NCI-H345 (cell line): ENCODE measurements at regions not wholly inside any gene's neighbourhood (a gene's known extent, or its start where the extent isn't known, plus 50 kb on each side); places are given as distances from the start of the nearest gene placed in this dataset.
A peak's percentile ranks its signal among the peaks of the same experiment; 100 is the strongest.
"Not testable (repeated sequence)": the region's sequence is repeated elsewhere in the genome, so short reads cannot be mapped to it uniquely, and the experiment has no call there.

ENCODE experiments used
- DNase-seq: peaks from one replicate; lab custom pipeline; 2025; lab: John Stamatoyannopoulos, UW

DNA sequence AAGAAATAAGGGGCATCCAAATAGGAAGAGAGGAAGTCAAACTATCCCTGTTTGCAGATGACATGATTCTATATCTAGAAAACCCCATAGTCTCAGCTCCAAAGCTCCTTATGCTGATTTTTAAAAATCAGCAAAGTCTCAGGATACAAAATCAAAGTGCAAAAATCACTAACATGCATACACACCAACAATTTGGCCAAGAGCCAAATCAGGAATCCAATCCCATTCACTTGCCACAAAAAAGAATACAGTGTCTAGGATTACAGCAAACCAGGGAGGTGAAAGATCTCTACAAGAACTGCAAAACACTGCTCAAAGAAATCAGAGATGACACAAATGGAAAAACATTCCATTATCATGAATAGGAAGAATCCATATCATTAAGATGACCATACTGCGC, 155.8 kb upstream of the ARHGAP42 start:
- not testable (repeated sequence) for DNase-seq

DNA sequence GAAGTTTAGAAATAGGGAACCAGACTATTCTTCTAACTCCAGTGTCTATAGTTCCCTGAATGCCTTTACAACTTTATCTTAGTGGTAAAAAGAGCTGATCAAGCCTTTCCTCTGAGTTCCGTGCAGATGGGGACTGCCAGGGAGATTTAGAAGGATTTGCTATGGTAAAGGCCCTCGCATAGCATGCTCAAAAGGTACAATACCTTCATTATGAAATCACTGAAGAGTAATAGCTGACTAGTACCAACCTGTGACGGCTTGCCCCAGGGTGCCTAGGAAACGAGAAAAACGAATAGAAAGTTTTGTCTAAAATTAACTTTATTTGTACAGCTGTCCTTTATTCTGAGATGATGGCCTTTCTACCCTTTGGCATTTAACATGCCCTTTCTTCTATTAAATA, 150.1 kb upstream of the ARHGAP42 start:
- DNase-seq: no peak

DNA sequence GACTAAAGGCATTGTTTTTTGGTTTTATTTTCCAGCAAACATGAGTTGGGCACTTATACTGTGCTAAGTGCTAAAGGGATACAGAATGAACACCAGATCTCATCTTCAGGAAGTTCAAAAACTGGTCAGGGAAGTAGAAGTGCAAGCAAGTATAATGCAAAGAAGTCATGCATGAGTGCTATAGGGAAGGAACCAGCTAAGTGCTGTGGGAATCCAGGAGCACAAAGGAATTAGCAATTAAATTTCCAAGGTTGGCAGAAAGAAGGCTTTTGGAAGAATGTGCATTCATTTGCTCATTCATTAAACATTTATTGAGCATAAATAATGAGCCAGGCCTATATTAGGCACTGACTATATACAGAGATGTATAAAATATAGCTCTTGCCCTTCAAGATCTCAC, 143.7 kb upstream of the ARHGAP42 start:
- no peak for DNase-seq

DNA sequence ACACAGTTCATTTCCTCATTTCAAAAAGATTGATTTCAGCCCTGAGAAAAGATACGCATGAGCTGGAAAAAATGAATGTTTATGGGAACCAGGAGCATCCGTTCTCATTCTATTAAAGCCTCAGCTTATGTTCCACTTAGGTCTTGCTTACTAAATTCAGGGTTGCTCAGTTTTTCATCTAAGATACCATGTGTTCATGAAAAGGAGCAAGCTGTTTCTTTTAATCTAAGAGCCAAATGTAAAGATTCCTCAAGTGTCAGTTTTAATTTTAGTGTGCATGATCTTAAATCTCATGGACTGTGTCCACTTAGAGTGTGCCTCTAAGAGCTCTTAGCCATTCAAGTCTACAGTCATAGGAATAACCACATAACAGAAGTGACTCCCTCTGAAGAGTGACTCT, 141.5 kb upstream of the ARHGAP42 start:
- no peak for DNase-seq

DNA sequence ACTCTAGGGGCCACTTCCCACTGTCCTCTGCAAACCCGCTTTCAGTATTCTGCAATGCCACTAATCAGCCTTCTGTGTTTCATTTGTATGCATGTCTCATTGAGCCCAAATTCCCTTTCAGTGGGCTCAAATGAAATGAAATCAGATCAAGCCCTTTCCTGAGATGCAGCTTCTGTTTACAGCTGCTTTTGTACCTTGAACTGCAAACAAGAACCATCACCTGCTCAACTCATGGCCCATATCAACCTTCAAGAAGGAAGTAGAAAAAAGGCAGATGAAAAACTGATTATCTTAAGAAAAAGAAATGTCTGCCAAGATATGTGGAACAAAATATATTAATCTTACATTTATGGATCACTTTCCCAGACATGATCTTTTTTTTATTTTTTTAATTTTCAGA, 141.1 kb upstream of the ARHGAP42 start:
- DNase-seq: peak; percentile 16

DNA sequence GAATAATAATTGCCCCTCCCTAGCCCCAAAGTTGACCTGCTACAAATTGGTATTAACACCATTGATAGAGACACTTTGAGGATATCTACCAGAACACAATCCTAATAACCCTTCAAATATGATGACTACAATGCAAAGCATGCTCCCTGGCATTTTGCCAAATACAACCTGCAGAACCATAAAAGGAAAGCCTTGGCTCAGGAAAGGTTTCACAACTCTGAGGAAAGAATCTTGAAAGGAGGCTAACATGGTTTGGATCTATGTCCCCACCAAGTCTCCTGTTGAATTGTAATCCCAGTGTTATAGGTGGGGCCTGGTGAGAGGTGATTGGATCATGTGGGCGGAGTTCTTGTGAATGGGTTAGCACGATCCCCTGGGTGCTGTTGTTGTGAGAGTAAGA, 140.4 kb upstream of the ARHGAP42 start:
- DNase-seq: peak; percentile 36

DNA sequence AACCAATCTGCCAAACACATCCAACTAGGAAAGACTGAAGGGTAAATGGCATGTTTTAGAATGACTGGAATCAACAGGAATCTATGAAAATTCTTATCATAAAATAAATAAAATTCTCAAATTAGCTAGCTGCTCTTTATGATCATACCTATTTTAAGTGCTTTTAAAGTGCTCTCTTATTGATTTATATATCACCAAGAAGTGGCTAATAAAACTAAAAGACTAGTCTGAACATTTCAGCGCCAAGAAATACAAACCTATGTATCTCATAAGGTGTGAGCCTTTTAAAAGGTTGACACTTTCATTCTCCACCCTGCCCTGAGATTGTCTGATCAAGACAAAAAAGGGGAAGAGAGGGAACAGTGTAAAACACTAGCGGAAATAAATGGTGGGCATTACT, 136.8 kb upstream of the ARHGAP42 start:
- DNase-seq: no peak

DNA sequence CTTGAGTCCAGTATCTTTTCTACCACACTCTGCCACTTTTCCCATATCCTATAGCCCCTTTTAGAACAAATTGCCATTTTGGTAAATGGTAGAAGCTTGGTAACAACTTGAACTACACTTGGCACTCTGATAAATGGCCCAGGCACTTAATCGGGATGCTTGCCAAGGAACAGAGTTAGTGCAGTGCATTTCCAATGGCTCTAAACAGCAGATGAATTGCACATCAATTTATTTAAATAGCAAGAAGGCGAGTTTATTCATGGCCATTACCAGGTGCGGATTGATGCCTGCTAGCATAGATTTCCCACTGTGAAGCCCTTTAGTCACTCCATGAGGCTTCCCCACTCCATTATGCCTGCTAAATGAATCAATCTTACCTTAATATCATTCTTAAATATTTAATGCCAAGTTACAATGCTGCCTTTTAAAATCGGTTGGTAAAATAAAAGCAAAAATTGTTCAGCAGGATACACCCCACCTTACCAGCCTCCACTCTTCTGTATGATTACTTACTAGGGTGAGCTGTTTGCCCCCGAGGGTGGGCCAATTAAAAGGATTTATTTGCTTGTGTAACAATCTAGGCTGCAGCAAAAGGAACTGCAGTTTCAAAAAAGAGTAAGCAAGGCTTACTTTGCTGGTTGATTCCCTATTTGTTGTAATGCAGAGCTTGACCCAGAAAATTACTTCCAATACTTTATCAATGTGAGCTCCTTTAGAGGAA, 136.0 kb upstream of the ARHGAP42 start:
- peak; percentile 83 for DNase-seq

DNA sequence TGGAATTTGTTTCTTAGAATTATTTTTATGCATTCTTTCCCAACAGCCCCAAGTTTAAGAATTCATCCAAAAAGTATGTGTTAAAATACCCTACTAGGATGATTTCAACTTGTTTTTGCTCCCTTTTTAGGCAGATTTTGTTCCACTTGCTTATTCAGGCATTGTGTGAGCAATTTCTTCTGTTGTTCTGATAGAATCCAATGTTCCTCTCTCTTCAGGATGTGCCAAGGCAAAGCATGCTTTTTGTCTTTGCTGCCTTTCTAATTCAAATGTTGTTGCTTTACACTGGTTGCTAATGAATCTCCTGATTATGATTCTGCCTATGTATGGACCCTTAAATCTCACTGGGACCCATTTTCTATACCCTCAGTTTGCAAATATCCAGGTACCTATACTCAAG, 131.2 kb upstream of the ARHGAP42 start:
- no peak for DNase-seq

DNA sequence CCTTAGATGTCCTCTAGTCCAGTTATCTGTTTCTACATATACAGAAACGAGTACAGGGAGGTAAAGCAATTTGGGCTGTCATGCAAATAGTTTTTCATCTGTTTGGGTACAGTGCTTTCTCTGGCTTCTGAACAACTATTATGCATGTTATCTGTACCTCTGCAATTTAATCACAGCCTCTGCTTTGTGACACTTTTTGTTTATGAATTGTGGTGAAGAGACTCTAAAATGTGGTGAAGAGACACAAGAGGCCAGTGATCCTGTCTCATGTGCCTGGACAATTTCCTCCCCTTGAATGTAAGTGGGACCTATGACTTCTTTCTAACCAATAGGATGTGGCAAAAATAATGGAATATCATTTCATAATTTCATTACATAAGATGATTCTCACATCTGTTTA, 130.3 kb upstream of the ARHGAP42 start:
- DNase-seq: no peak

DNA sequence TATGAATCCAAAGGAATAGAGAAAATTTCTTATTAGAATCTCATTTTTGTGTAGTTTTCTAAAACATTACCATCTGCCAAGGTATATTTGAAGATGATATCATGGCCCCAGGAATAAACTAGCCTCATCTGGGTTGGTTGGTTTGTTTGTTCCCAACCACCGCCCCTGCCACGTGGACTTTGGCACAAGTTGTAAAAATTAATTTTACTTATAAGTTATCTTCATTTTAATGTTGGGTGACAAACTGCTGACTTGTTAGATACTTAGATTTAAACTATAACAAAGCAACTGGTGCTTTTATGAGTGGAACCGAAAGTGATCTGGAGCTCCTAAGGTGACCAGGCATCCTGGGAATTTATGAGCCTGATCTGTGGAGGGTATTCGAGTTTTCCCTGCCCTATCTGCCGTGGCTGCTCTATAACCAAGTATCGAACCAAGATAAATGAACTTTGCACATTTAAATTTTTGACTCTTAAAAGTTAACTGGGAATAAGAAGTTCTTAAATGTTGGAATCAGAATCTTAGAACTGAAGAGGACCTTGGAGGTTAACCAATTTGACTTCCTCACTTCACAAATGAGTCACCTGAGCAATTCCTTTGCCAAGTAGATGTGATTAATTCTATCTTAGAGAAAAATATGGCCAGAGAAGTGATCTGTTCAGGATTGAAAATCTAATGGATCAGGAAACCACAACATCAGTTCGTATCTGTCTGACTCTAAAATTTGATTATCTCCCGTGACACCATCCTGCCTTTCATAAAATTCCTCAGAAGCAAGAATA, 129.1 kb upstream of the ARHGAP42 start:
- no peak for DNase-seq

DNA sequence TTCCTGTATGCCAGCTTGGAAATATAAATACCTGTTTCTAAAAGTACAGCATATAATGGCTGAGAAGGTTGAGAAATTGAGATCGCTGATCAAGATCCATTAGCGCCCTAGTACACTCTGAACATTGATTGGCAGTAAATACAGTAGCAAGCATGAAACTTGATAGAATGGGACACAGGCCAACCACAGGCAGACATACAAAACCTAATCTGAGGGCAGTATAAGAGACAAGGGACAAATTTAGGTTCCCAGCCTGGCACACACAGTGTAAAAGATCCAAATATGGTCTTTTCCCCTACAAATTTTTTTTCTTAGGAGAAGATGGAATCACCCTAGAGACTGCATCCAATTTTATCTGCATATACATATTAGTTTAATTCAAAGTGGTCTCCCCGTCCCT, 126.5 kb upstream of the ARHGAP42 start:
- DNase-seq: no peak

DNA sequence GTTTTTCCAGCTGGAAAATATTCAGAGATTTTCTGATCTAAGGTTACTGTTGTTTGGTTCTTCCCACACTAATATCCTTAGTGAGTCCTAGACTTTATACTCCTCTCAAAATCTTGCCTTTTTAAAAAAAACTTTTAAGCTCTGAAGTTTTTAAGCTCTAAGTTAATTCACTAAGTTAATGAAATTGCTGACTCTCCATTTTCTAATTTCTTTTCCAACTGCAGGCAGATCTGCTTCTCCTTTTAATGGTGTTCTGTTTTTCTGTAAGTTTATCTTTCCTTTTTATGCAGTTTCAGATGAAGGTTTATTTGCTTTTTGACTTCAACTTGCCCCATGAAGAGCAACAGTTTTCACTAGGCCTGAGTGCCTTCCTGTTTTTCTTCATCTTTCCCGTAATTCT, 125.8 kb upstream of the ARHGAP42 start:
- DNase-seq: no peak

DNA sequence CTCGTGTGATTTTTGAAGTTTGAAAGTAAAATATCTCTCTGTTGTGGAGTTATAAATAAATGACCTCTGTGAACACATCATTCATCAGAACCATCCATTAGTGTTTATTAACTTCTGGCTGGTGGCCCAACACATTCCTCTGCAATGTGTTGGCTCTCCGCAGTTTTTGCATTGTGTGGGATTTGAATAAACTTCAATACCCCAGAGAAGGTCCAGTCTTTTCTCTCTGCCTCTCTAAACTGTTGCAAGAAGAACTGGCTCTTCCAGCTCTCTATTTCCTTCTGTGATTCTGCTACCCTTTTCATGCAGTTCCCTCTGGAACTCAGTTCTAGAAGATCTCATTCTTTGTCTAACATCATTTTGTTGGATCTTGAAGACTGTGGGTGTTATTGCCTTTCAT, 125.0 kb upstream of the ARHGAP42 start:
- no peak for DNase-seq

DNA sequence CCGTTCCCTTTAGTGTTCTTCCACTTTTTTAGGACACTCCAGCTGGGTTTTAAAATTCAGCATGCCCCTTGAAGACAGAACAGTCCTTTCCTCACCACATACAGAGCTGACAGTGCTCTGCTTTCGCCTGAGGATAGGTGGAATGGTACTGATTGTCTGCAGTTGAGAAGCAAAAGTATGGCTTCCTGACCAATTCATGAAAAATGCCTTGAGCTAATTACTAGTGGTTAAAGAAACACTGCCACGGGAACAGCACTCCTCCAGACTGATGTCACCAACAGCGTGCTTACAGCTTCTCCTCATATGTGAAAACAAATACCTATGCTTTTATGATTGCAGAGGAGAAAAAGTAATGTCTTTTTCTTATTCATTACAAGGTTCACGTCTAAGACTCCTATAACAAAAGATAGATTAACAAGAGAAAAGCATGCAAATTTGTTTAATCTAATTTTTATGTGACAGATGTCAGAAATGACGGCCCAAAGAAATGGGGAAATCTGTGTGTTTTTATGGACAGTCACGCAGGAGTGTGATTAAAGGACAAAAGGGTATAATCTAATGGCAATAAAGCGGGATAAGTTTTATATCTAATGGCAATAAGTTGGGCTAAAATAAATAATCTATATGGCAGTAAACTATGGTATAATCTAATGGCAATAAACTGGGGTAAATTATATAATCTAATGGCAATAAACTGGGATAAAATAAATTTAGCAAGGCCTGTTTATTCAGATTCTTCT, 123.4 kb upstream of the ARHGAP42 start:
- no peak for DNase-seq

DNA sequence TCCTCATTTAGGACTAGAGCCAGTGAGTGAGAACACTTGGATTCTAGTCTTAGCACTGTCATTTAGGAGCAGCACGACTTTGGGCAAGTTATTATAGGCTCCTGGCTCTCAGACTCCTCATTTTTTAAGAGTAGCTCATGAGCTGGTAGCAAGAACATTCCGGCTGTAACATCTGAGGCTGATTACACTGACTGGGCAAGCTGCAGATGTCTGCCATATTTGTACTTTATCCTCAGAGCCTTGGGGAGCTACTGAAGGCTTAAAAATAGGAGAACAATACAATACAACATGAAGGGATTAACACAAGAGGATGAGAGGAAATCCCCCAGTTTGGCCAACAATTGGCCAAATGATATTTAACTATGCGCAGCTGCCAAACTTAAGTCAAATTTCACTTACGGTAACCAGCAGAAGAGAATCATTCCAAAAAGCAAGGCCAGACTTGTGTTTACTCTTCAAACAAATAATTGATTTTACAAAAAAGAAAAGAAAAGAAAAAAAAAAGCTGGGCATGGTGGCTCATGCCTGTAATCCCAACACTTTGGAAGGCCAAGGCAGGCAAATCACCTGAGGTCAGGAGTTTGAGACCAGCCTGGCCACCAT, 113.1 kb upstream of the ARHGAP42 start:
- no peak for DNase-seq

DNA sequence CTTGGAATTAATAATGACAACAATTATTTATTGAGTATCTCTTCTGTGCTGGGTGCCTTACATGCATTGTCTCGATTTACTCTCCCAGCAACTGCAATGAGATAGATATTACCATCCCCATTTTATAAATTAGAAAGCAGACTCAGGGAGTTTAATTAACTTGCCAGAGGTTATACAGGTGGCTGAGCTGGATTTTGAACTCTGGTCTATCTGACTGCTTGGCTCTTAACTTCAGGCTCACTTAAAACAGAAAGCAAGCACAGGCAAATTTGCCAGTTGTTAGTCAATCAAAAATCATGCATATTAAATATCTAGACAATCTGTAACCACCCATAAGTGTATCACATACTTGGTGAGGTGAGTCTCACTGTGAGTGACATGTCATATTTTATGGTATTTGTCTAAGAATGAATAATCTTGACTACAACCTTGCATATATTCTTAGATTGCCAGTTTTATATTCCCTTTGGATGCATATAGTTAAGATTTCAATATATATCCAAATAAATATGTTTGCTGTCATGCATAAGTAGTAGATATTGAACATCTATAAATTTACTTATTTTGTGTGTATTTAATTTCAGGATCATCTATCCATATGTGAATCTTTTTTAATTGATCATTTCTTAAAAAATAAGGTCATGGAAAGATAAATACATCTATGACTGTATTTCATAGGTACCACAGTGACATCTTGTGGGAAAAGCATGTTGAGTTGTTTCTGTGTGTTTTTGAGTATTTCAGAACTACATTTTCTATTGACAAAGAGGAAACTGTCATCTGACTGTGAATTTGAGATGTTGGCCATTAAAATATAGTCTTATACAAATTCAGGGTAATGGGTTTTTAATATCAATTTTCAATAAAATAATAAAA, 112.0 kb upstream of the ARHGAP42 start:
- DNase-seq: peak; percentile 41

DNA sequence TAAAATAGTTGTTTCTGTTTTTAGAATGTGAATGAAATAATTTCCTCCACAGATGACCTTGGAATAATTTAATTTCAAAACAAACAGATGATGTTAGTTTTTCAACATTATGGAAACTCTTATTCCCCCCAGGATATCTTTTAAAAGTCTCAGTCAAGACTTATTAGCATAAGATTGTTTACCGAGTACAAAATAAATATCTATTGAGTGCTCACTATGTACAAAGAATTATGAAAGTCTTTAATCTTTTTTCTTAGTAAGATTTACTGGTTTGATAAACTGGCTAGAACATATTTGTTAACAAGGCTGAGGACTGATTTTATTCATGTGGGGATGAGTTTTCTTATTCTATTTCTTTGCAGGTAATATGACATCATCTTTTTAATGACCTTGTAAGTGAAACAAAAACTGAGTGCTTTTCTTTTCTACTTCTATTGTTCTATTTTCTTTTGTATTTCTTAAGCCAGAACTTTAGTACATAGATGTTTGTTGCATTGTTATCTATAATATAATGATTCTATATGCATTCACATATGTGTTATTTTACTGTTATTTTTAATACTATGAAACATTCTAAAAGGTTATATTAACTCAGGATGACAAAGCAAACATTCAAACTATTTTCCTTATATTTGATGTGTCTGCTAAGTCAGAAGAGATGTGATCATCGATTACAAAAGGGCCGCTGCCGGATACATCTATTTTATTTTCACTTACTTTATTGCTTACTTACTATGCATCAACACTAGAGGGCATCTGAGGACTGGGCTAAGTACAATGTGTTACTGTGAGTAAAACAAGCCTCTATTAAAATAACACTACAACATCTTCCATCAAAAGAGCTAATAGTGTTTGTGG, 111.0 kb upstream of the ARHGAP42 start:
- DNase-seq: peak; percentile 70

DNA sequence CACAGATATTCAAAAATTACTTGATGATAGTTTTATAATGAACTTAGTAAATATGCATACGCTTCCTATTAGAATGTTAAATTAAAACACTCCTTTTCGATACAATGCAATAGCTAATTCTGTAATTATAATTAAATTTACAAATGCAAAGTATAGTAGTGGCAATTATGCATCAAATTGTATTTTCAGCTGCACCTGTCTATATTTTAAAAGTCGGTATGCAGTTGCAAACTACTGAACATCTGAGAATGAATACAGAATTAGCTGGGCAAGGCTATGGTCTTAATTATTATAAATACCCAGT, 110.4 kb upstream of the ARHGAP42 start:
- no peak for DNase-seq

DNA sequence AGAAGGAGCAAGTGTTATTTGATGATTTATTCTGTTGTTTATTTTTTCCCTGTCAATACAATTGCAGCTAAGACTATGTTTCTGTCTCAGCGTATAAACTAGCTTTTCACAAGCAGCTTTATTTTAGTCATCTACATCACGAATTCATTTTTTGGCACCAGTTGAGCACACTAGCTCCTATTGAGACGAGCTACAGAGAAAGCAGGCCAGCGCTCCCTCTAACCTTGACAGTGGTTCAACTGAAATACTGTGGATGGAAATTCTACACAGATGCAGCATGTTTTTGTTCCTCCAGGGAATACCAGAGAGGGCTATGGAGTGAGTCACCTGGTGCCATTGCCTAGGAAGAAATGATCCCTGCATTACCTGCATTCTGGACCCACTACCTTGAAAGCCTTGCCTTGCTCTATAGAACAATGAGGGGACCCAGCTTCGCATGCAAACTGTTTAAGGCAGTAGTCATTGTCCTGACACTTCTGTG, 108.2 kb upstream of the ARHGAP42 start:
- DNase-seq: no peak

DNA sequence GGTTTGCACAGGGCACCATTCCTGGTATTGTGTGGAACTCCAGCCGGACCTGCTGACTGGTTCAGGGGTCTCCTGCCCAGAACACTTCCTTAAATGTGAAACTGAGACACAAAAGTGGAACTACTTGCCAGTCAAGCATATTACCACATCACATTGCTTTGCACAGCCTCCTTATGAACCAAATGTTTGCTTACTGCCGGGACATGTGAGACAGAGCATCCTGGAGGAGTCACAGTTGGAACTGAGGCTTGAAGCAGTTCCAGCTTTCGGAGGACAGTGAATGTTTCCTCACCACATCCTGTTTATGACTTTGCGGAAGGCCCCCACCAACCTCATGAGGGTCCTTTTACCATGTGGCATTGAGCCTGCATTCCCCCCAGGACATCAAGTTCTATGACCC, 105.8 kb upstream of the ARHGAP42 start:
- no peak for DNase-seq
